ENCODE measurements at regions not wholly inside any gene's neighbourhood (a gene's known extent, or its start where the extent isn't known, plus 50 kb on each side); places are given as distances from the start of the nearest gene placed in this dataset.

GRCh38 chrX:38859602-38860001 is 58.3 kb downstream of the MID1IP1 start:
- Histone ChIP-seq H3K4me2 (ENCODE audit: low read depth, low read length) (no peak overlapping the region), H3K14ac (replicated peaks; ENCODE audit: low read depth, low read length) (no peak overlapping the region), H3K9me1 (ENCODE audit: insufficient read depth, low read length) (no peaks in the 10 kb centered on the region), H3K4me3 (ENCODE audit: insufficient read depth, low read depth, low read length) (no peak overlapping the region), H3K23ac (ENCODE audit: low read depth, low read length) (no peak overlapping the region), H3K18ac (ENCODE audit: low read depth, low read length) (no peak overlapping the region), H3K36me3 (ENCODE audit: control insufficient read depth, insufficient read depth, low read length) (no peaks in the 10 kb centered on the region), H2AK5ac (ENCODE audit: low read depth, low read length) (no peak overlapping the region), H2BK120ac (ENCODE audit: low read depth, low read length) (no peak overlapping the region), H3K56ac (ENCODE audit: extremely low read depth, insufficient read depth, low read length) (no peak overlapping the region), H2AFZ (replicated peaks; ENCODE audit: low read length, poor library complexity) (no peak overlapping the region), H2AK9ac (replicated peaks; ENCODE audit: low read depth, low read length, poor library complexity) (no peak overlapping the region), H3K4me1 (ENCODE audit: control insufficient read depth, insufficient read depth, low read length) (no peaks in the 10 kb centered on the region), H3K27me3 (ENCODE audit: control insufficient read depth, insufficient read depth, low read length) (peaks cover 3% of the 10 kb centered on the region), H2BK5ac (ENCODE audit: low read depth, low read length, poor library complexity, severe bottlenecking) (no peak overlapping the region), H2BK15ac (ENCODE audit: low read depth, low read length) (no peak overlapping the region), H4K91ac (ENCODE audit: insufficient read depth, low read depth, low read length) (no peak overlapping the region), H2BK20ac (ENCODE audit: low read depth, low read length) (no peak overlapping the region), H3K9ac (ENCODE audit: low read depth, low read length) (no peak overlapping the region), H3K79me1 (ENCODE audit: low read depth in 1 of 2, low read length in 2 of 2) (no peaks in the 10 kb centered on the region), H3K27ac (ENCODE audit: insufficient read depth, low read length) (no peak overlapping the region), H4K8ac (ENCODE audit: low read depth in 2 of 2, low read length in 2 of 2) (no peak overlapping the region), H3K4ac (ENCODE audit: low read depth, low read length) (no peak overlapping the region), H4K5ac (ENCODE audit: low read depth, low read length) (no peak overlapping the region), H4K20me1 (ENCODE audit: insufficient read depth, low read length) (no peaks in the 10 kb centered on the region), H3K9me3 (ENCODE audit: control insufficient read depth, insufficient read depth, low read length) (no peaks in the 10 kb centered on the region)
- CTCF ChIA-PET, result interaction anchor here (0.7 kb wide), 1 partner anchor 31 kb away, joined by 3 read pairs; no protein-coding TSS in a partner anchor
- intact Hi-C loops (cut with micrococcal nuclease) (no loop called here), dilution Hi-C loops (cut with HindIII; ENCODE audit: low sequenced_read_pairs, unreplicated experiment) (no loop called here), in situ Hi-C loops (cut with MboI; ENCODE audit: low sequenced_read_pairs) (no loop called here)
- peak; percentile 83 for ATAC-seq (ENCODE audit: low read depth)
- peak; percentile 52 for DNase-seq
- POLR2A ChIA-PET (ENCODE audit: unreplicated experiment), result no interaction called here
- TF ChIP-seq BHLHE40 (IDR thresholded peaks at IDR 0.05; ENCODE audit: low read depth, low read length) (no peak), RCOR1 (IDR thresholded peaks at IDR 0.05; ENCODE audit: insufficient replicate concordance, low read length) (no peak), CHD1 (IDR thresholded peaks at IDR 0.05; ENCODE audit: low read depth, low read length) (no peak), FOS (IDR thresholded peaks at IDR 0.05; ENCODE audit: low read depth, low read length) (no peak), ELK1 (IDR thresholded peaks at IDR 0.05; ENCODE audit: borderline replicate concordance, low read depth, low read length) (no peak), MAZ (IDR thresholded peaks at IDR 0.05; ENCODE audit: borderline replicate concordance, low read depth, low read length) (no peak), RAD21 (IDR thresholded peaks at IDR 0.05; ENCODE audit: low read length) (no peak), POLR2A (IDR thresholded peaks at IDR 0.05; ENCODE audit: low read depth, low read length) (no peak), USF2 (IDR thresholded peaks at IDR 0.05; ENCODE audit: low read depth, low read length) (no peak), CTCF (conservative IDR thresholded peaks at IDR 0.05; ENCODE audit: low read depth, low read length) (no peak), CEBPB (IDR thresholded peaks at IDR 0.05; ENCODE audit: low read depth, low read length) (no peak), NFE2L2 (IDR thresholded peaks at IDR 0.05; ENCODE audit: low read depth, low read length) (no peak), SMC3 (IDR thresholded peaks at IDR 0.05; ENCODE audit: low read depth, low read length) (no peak), MXI1 (IDR thresholded peaks at IDR 0.05; ENCODE audit: borderline replicate concordance, low read depth, low read length) (no peak), RFX5 (IDR thresholded peaks at IDR 0.05; ENCODE audit: low read depth, low read length) (no peak), MAFK (IDR thresholded peaks at IDR 0.05; ENCODE audit: low read depth, low read length) (no peak)
- no TSS peak for BruUV-seq (replicated peaks)

All from IMR-90 (cell line).